GM12878 (cell line): ENCODE measurements at regions not wholly inside any gene's neighbourhood (a gene's known extent, or its start where the extent isn't known, plus 50 kb on each side); places are given as distances from the start of the nearest gene placed in this dataset.

Experiments used
- ATAC-seq: fragments of 200-7000 bp; cut with Tn5 transposase; 3 replicates; pipeline ENCODE4 v1.9.1; 2020; ENCODE audit warnings: mild to moderate bottlenecking, moderate library complexity
- BruUV-seq: library from RNA; stranded (reverse); fragments of 400-500 nt; replicated peaks from 2 replicates; lab custom pipeline; 2021; lab: Mats Ljungman, UMichigan
- CTCF ChIA-PET: fragments of 300-600 bp; sonication (Branson Sonifier 250); formaldehyde crosslinking; extraction: SDS; loops from one replicate; lab custom pipeline; 2021; ENCODE audit warnings: inconsistent platforms; lab: Yijun Ruan, JAX
- POLR2A ChIA-PET: fragments of 350-600 bp; formaldehyde crosslinking; extraction: SDS; loops from one replicate; lab custom pipeline; 2021; ENCODE audit warnings: inconsistent platforms; lab: Charles Lee
- RAD21 ChIA-PET: fragments of 300-600 bp; sonication (Branson Sonifier 250); formaldehyde crosslinking; loops from one replicate; lab custom pipeline; 2023; ENCODE audit warnings: antibody characterized with exemption; ENCODE audit not compliant: unreplicated experiment; lab: Charles Lee
- SMC1A ChIA-PET: fragments of 300-600 bp; sonication (Branson Sonifier 250); formaldehyde crosslinking; loops from one replicate; lab custom pipeline; 2023; ENCODE audit not compliant: unreplicated experiment, uncharacterized antibody; lab: Charles Lee
- DNase-seq: peaks from one replicate; pipeline ENCODE4 v3.0.0-alpha.2; 2011; ENCODE audit warnings: low read depth, low spot score
- FAIRE-seq: peaks from 3 replicates; lab custom pipeline; 2011; peaks lifted over from hg19 to GRCh38; lab: Jason Lieb, UNC
- H2AFZ ChIP-seq: 2 replicates; pipeline ENCODE4 v1.6.0; 2011; ENCODE audit warnings: low read depth, low read length, control low read depth; ENCODE audit not compliant: control insufficient read depth
- H3K27ac ChIP-seq: 2 replicates; pipeline ENCODE4 v1.5.1; 2011; ENCODE audit warnings: control low read depth; ENCODE audit not compliant: control insufficient read depth, insufficient read depth
- H3K27me3 ChIP-seq, 2 experiments: replicated peaks in 1 of 2; 2 replicates each; pipeline versions ENCODE4 v1.6.0 to v1.6.1; 2011; ENCODE audit warnings: low read length in 1 of 2; ENCODE audit not compliant: control insufficient read depth in 2 of 2, insufficient read depth in 2 of 2
- H3K36me3 ChIP-seq, 2 experiments: 2 replicates each; pipeline ENCODE4 v1.5.1; 2011; ENCODE audit warnings: low read length in 1 of 2; ENCODE audit not compliant: control insufficient read depth in 2 of 2, insufficient read depth in 2 of 2
- H3K4me1 ChIP-seq: 2 replicates; pipeline ENCODE4 v1.6.1; 2011; ENCODE audit warnings: mild to moderate bottlenecking, low read length, moderate library complexity, mixed read lengths; ENCODE audit not compliant: control insufficient read depth, insufficient read depth
- H3K4me2 ChIP-seq: 2 replicates; pipeline ENCODE4 v1.6.0; 2011; ENCODE audit warnings: control low read depth; ENCODE audit not compliant: control insufficient read depth, insufficient read depth
- H3K4me3 ChIP-seq: fragments of 200-600 bp; sonication (generic); 2 replicates; pipeline ENCODE4 v1.5.1; 2016
- H3K79me2 ChIP-seq: 2 replicates; pipeline ENCODE4 v1.6.0; 2011; ENCODE audit warnings: low read length; ENCODE audit not compliant: control insufficient read depth, insufficient read depth
- H3K9ac ChIP-seq: 2 replicates; pipeline ENCODE4 v1.8.0; 2011; ENCODE audit warnings: low read length, control low read depth, mixed read lengths; ENCODE audit not compliant: control insufficient read depth, insufficient read depth
- H3K9me3 ChIP-seq: replicated peaks from 3 replicates; pipeline ENCODE4 v1.5.1; 2011; ENCODE audit warnings: mild to moderate bottlenecking, low read length; ENCODE audit not compliant: control insufficient read depth, insufficient read depth
- H4K20me1 ChIP-seq: 2 replicates; pipeline ENCODE4 v1.6.0; 2011; ENCODE audit not compliant: control insufficient read depth, insufficient read depth
- MEF2A ChIP-seq: IDR thresholded peaks from 2 replicates; pipeline ENCODE4 v1.6.1; 2011; ENCODE audit warnings: low read depth, mild to moderate bottlenecking, low read length, moderate library complexity; ENCODE audit not compliant: insufficient read depth
- WGBS: methylation state at CpG from one replicate; pipeline ENCODE4 v1.1.6; 2016; ENCODE audit warnings: low lambda C conversion rate; ENCODE audit not compliant: insufficient replicate concordance, insufficient coverage; ENCODE audit errors: missing lambda C conversion rate; 5-methylcytosine and 5-hydroxymethylcytosine counted together
- in situ Hi-C: fragments of 300-500 bp; cut with MboI; formaldehyde crosslinking; loops from 9 replicates; pipeline ENCODE4 v1.14.3; 2018; ENCODE audit warnings: mixed read lengths
- intact Hi-C: fragments of 100-400 bp; cut with micrococcal nuclease; formaldehyde crosslinking; loops from one replicate; pipeline ENCODE4 v1.14.2; 2022; ENCODE audit not compliant: unreplicated experiment
- TF ChIP-seq, protein P1 (sequence below): fragments of 450-650 bp; IDR thresholded peaks from 2 replicates; pipeline ENCODE4 v1.6.1; 2017; ENCODE audit warnings: antibody characterized with exemption, mild to moderate bottlenecking, moderate library complexity

GRCh38 chr2:8309131-8309530 lies 372.7 kb upstream of the ID2 start:
- ATAC-seq (no peak), FAIRE-seq (no peak), DNase-seq (no peak)
- ChIA-PET RAD21 (interaction anchor here (1.0 to 8.4 kb wide), 6 partner anchors 56 to 235 kb away, joined by 3 to 138 read pairs (median 4); no protein-coding TSS in a partner anchor), SMC1A (interaction anchor here (1.6 to 16.5 kb wide), 3 partner anchors 8 to 259 kb away, joined by 4 to 352 read pairs (median 52); no protein-coding TSS in a partner anchor), POLR2A (no interaction called here), CTCF (interaction anchor here (0.8 to 1.7 kb wide), 2 partner anchors 75 to 882 kb away, joined by 3 to 6 read pairs; no protein-coding TSS in a partner anchor)
- in situ Hi-C loops: no loop called here
- H3K4me3 ChIP-seq: no peak overlapping the region
- H3K9me3 ChIP-seq: no peaks in the 10 kb centered on the region
- WGBS: 81% methylated on average over 7 of the region's 7 CpGs
- no peaks in the 10 kb centered on the region for H3K27me3 ChIP-seq
- H3K79me2 ChIP-seq: no peaks in the 10 kb centered on the region
- no peak overlapping the region for H3K4me2 ChIP-seq
- intact Hi-C loops: loop anchor here (10.0 kb wide), 2 partner anchors 296 to 484 kb away; no protein-coding TSS in a partner anchor
- H2AFZ ChIP-seq: no peak overlapping the region
- TF ChIP-seq MEF2A: no peak
- TF ChIP-seq, protein P1, sequence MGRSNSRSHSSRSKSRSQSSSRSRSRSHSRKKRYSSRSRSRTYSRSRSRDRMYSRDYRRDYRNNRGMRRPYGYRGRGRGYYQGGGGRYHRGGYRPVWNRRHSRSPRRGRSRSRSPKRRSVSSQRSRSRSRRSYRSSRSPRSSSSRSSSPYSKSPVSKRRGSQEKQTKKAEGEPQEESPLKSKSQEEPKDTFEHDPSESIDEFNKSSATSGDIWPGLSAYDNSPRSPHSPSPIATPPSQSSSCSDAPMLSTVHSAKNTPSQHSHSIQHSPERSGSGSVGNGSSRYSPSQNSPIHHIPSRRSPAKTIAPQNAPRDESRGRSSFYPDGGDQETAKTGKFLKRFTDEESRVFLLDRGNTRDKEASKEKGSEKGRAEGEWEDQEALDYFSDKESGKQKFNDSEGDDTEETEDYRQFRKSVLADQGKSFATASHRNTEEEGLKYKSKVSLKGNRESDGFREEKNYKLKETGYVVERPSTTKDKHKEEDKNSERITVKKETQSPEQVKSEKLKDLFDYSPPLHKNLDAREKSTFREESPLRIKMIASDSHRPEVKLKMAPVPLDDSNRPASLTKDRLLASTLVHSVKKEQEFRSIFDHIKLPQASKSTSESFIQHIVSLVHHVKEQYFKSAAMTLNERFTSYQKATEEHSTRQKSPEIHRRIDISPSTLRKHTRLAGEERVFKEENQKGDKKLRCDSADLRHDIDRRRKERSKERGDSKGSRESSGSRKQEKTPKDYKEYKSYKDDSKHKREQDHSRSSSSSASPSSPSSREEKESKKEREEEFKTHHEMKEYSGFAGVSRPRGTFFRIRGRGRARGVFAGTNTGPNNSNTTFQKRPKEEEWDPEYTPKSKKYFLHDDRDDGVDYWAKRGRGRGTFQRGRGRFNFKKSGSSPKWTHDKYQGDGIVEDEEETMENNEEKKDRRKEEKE: no peak
- H3K9ac ChIP-seq: no peak overlapping the region
- H3K36me3 ChIP-seq: no peaks in the 10 kb centered on the region
- no peak overlapping the region for H3K27ac ChIP-seq
- BruUV-seq: no TSS peak
- H4K20me1 ChIP-seq: no peaks in the 10 kb centered on the region
- peaks cover 81% of the 10 kb centered on the region for H3K4me1 ChIP-seq
